HG02763 (cell line): ENCODE measurements at regions not wholly inside any gene's neighbourhood (a gene's known extent, or its start where the extent isn't known, plus 50 kb on each side); places are given as distances from the start of the nearest gene placed in this dataset.

Source experiments
- ATAC-seq: cut with Tn5 transposase; IDR thresholded peaks from one replicate; pipeline ENCODE4 v1.9.1; 2021; ENCODE audit warnings: mild to moderate bottlenecking, moderate library complexity; ENCODE audit not compliant: unreplicated experiment

DNA sequence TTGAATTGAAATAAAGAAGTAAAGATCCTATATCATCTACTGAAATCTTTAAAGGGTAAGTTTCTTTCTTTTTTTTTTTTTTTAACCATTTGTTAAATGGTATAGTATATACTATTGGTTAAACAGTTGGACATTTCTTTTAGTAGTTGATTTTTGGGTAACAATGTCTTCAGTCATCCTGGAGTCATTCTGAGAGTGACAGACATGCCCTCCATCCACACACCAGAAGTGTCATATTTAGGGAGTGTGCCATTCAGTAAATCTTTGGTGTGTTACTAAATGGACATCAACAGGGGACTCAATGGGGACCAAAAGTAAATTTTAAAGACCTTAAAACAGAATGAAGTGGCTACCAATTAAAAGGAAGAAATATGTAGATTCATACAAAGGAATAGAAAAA lies 50.8 kb upstream of the SLC39A10 start:
- no peak for ATAC-seq

DNA sequence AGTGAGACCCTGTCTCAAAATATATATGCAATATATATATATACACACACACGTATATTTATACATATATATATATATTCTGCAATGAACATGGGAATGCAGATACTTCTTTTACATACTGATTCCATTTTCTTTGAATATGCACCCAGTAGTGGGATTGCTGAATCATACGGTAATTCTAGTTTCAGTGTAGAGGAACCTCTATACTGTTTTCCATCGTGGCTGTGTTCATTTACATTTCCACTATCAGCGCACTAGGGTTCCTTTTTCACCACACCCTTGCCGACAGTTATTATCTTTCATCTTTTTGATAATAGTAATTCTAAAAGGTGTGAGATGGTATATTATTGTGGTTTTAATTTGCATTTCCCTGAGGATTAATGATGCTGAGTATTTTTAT lies 52.3 kb upstream of the SLC39A10 start:
- no peak for ATAC-seq

DNA sequence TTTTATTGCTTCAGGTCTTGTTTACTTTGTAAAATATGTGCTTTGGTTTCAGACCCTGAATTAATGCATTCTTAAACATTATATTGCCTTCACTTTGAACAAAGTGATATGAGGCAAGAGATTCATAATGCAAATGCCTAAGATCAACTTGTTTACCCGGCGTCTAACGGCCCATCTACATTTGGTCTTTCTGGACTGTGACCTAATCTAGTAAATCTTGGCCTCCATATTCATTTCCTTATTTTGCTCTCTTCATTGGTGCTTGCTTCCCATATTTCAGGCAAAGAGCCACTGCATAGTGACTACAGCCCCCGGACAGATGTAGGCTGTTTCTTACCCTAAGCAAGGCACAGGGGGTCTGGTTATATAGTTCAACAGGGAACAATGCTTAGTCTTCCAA lies 53.0 kb upstream of the SLC39A10 start:
- ATAC-seq: no peak

DNA sequence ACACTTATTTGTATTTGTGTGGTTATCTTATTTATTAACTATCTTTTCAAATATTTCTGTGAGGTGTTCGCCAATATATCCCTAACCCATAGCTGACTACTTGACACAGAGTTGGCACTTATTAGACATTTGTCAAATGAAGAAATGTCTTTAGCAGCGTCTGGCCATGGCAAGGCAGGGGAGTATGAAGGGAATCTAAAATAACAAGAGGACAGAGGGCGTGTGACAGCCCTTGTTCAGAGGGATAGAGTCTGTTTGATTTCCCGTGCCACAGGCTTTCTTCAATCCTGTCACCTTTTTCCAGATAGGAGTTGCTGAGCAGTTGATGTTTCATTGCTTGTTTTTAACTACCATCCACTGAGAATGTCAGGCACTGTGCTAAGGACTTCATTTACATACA lies 53.6 kb upstream of the SLC39A10 start:
- ATAC-seq: no peak

DNA sequence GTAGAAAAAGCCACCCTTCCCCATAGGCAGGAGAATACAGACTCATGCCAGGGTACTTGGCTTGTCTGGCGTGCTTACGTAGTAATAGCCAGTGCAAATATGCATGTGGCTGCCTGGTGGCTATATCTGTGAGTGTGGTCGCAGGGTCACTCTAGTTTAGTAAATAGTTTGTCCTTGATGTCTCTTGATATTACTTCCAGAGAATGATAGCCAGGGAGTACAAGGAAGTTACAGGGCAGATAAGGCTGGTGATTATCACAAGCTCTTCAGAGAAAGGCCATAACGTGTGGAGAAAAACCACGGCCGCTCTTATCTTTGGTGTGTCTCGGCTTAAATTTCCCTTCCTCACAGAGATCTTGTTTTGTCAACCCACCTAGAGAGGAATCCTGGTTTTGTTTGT lies 54.3 kb upstream of the SLC39A10 start:
- ATAC-seq: no peak

DNA sequence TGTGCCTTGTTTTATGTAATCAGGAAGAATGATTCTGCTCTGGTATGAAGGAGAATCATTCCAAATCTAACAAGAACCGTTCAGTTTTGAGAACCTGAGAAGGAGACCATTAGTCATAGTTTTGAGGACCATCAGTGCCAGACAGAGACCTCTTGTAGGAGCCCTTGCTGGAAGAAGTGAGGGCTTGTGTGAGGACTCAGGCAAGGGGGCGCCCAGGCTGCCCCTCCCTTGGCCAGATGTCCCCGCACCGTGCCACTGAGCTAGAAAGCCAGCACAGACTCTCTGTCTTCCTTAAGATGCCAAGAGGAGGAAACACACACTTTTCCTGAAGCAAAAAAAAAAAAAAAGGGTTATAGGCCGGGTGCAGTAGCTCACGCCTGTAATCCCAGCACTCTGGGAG lies 55.7 kb upstream of the SLC39A10 start:
- no peak for ATAC-seq

DNA sequence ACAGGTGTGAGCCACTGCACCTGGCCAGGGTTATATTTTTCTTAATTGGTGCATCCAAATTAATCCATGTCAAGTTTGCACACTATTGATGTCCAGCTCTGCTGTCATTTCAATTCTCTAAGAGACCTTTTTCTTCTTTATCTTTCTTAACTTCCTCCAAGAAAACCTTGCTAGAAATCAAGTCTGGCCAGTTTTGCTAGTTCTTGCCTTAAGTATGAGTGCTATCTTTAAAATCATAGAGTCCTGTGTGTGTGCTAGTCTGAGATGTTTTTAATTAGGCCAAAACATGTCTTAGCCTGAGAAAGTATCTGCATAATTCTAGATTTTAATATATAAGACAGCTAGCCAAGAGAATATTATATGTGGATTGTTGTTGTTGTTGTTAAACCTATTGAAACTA lies 56.2 kb upstream of the SLC39A10 start:
- ATAC-seq: no peak

DNA sequence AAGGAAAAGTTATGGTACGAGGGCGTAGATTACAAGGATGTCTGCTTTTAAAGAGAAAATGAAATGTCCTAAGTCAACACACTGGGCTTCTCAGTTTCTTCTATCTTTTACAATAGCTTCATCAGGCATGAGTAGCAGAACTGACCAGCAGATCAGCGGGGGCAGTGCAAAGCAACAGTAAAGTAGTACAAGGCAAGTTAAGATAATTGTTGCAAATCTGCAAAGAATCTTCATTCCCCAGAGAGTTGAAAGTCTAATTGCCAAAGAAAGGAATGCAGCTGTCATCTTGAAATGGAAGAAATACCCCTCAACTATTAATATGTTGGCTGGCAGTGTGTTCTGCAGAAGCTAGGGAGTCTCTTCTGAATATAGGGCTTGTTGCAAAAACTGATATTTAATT lies 60.2 kb upstream of the SLC39A10 start:
- no peak for ATAC-seq

DNA sequence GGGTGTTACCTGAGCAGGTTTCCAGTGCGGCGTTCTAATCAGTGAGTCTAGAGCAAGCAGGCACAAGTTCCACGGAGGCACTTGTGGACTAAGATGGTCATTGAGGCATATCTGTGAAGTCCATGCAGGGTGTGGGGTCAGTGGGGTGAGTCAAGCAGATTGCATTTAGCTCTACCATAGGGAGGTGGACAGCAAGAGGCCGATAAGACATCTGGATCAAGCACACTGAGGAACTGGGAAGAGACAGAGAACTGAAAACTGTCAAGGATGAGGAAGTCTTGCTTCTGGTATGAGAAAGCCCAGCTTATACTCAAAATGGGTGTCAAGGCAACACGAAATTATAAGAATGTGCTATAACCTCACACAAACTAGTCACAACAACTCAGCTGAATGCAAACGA lies 61.2 kb upstream of the SLC39A10 start:
- no peak for ATAC-seq

DNA sequence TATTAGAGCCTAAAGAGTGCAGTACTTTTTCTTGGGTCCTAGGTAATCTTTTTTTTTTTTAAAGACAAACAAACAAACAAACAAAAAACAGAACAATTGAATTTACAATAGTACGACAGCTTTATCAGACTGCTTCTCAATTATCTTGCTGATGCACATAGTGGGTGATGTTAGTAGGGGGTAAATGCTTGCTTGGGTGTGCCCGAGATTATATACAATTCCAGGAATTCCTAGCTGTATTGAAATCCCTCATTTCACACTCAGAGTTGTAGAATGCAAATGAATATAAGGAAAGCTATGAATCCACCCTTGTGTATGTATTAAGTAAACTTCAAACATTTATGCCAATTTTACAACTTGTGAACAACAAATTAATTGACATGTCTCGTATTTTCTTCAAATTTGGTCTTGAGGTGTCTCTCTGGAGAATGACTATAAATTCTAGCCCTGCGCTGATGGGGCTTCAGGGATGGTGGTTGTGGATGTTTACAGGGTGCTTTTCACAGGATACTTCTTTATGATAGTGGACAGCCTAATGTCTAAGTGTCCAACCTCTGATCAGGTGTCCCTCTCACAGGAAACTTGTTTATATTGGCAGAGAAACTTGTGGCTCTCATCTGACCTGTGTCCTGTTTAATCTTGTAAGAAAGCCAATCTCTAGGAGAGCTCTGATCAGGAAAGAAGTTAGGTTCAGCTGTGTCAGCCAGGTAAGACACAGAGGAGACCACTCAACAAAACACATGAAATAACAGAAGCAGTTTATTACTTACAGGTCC lies 61.9 kb upstream of the SLC39A10 start:
- no peak for ATAC-seq

DNA sequence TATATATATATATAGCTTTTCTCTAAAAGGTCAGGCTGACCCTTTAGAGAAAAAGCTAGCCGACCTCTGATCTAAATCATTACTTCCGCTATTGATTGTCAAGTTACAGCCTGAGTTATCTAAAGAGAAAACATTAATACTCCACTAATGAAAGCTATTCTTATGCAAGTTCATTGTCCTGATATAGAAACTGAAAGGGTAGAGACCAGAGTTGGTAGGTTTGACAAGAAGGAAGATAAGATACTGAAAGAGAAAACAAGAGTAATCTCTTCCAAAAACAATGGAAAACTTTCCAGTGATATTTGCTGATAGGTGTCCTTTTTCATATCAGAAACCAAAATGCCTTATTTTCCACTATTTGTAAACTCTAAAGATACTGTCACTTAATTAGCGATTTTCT lies 62.8 kb upstream of the SLC39A10 start:
- ATAC-seq: no peak

DNA sequence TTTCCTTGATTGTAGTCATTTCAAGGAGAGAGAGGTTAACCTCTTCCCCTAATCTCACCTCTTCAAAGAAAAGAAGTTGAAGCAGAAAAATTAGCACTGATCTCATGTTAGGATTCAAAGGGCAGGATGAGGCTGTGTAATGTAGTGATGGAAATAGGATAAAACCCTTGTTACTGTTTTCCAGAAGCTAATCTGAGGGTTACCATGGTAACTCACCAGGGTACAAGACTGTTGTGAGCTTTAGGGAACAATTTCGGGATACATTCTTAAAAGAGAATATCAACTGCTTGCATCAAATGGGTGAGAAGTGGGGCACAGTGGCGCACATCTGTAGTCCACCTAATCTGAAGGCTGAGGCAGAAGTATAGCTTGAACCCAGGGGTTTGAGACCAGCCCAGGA lies 64.9 kb upstream of the SLC39A10 start:
- ATAC-seq: no peak

DNA sequence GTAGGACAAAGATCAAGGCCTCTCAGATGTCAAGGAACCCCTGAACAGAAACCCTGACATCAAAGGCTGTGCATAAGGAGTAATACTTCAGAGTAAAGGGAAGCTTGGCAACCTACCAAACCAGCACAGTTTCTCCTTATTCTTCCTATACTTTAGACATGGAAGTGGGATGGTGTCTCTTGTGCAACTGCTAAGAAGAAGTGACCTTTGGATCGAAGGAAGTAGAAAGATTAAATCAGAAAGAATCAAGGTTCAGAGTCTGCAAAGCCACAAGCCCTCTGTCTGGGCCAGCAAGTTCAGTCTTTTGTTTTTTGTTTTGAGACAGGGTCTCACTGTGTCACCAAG lies 66.2 kb upstream of the SLC39A10 start:
- ATAC-seq: no peak

DNA sequence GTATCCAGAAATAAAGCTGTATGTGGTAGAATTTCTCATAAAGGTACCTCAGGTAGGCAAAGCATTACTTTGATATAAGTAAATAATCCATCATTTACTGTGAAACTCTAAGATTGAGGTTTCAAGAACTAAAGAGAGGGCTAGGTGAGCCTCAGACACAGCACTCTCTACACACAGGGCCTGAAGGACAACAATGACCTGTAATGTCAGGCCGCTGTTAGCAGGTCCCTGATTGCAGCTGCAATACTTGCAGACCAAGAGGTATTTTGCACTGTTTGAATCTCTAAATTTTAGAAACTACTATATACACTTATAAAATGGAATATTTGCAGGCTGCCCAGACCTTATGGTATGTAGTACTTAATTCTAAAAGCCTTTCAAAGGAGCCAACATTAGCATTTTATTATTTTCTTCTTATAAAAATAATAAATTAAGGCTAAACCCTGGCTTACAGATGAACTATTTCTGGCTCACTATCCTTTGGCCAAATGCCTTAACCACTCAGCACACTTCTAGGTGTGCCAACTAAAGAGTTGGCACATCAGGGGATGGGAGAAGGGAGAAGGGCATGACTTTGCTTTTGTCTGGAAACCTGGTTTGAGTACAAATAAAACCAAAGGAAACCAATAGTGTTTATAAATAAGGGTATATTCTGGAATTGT lies 66.7 kb upstream of the SLC39A10 start:
- no peak for ATAC-seq

DNA sequence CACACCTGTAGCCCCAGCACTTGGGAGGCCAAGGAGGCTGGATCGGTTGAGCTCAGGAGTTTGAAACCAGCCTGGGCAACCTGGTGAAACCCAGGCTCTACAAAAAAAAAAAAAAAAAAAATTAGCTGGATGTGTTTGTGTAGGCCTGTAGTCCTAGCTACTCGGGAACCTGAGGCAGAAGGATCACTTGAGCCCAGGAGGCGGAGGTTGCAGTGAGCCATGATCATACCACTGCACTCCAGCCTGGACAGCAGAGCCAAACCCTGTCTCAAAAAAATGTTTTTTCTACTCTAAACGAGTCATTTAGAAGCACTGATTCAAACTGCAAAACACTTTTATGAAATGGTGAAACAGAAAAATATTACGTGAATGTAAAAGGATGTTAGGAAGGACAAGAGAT lies 69.1 kb upstream of the SLC39A10 start:
- no peak for ATAC-seq

DNA sequence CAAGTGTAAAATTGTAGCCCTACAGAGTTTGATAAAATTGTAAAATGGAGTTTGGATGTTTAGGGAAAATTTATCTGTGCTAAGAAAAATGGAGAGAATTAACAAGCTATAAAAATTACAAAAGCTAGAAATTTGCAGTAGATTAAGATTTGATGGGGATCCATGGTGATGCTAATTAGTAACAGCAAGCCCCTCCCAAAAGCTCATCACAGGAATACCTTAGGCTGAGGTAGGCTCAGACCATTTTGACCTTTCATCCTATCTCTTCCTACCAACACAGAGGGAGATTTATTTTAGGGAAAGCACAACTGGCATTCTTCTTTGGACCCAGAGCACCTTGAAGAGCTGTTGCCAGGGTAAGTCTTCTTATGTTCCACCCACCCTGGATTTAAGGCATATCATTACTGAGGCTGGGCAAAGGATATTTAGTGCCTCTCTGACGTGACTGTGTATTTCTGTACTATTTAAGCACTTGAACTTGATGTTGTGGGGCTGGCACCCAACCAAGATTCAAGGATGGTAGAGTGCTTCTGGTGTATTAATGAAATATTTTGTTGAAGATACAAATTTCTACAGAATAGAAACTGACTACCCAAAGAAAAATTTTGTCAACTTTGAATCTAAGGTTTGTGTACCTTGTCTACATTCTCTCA lies 70.8 kb upstream of the SLC39A10 start:
- ATAC-seq: no peak

DNA sequence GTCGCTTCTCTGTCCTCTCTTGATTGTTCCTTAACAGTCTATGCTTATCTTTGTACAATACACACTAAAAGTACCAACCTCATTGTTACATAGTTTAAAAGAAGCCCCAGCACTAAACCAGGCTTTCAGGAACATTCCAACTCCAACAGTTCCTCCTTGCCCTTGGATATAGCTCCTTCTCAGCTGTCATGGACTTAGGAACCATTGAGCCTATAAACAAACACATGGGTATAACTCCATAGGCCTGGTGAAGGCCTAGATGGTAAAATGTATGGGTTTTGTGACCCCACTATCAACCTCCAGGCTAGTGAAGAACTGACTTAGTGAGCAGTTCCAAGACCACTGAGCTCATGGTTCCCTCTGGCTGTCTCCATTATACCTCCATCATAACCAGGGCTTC lies 74.8 kb upstream of the SLC39A10 start:
- ATAC-seq: no peak

DNA sequence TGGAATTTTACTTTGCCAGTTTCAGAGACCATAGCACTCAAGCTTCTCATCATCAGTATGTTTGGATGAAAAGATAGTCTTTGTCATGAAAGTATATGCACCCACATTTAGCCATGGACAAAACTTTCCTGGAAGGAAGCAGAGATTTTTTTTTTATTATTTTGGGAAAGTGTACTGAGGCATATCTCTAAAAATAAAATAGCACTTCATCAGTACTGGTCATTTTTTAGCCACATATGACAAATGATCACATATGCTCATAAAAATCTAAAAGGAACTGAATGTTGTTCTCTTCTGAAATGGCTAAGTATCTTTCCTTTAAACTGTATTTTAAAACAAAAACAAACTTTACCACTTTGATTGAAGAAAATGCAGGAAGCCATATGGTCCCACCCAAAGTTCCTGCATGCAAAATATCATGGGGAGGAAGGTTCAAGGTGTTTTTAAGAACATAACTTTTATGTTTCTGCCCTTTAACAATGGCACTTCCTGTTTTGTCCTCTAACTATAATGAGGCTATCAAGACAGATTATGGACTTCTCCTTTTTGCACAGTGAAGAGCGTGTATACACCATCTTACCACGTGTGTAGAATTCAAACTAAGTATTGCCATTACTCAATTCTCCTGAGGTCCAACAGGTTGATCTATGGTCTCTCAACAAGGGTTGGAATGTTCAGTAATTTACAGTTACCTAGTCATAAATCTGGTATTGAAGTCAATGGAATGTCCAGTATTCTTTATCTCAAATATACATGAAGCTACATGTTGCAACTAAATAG lies 77.1 kb upstream of the SLC39A10 start:
- ATAC-seq: no peak

DNA sequence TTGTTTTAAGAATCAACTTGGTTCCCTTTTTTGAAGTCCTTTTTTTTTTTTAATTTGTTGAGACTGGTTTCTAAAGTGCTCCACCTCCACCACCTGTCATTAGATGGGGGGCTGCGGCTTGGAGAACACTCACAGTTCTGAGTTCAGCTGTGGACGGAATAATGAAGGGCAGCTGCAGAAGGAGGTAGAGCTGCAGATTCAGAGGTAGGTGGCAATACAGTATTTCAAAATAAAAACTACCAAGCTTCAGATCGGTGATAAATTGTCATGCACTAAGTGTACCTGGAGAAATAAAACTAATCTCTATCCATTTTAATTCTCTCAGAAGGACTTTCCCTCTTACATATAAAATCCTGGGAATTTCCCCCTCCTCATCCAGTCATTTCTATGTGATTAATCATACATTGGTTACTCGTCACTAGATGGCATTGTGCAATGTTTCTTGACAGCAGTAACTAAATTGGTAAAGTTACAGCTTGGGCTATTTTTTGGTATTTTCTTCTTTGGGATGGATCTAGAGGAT lies 81.1 kb upstream of the SLC39A10 start:
- peak; percentile 71 for ATAC-seq

DNA sequence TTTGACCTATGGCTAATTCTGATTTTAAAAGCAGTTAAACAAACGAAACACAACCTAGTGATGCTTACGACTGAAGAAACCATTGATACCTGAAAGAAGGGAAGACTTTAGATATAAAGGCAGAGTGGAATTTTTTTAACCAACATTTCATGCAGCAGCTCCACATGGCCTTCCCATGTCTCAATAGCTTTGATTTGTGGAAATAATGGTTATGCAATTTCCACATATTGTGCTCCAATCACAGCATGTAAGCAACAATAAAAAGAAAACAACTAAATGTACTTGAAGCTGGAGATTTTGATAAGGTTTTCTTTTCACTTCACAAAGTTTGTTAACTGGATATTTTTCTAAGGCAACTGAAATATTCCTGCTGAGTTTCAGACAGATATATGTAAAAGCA lies 82.0 kb upstream of the SLC39A10 start:
- no peak for ATAC-seq

DNA sequence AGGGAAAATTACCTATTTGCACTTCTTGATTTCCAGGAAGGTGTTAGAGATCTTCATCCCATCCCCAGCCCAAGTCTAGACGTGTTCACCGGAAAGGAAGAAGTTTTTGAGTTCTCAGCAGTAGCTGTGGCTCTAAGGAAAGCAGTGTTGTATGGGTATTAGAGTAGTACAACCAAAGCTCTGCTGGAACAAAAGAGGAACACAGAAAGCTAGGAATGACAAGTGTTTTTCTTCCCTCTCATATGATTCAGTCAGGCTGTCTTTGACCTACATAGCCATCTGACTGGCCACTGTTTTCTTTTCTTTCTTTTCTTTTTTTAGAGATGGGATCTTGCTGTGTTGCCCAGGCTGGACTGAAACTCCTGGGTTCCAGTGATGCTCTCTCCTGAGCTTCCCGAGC lies 82.7 kb upstream of the SLC39A10 start:
- no peak for ATAC-seq
